WTC11 (cell line): ENCODE measurements at regions not wholly inside any gene's neighbourhood (a gene's known extent, or its start where the extent isn't known, plus 50 kb on each side); places are given as distances from the start of the nearest gene placed in this dataset.

Experiments used
- ATF3 ChIP-seq: sonication (generic); formaldehyde crosslinking; conservative IDR thresholded peaks from 2 replicates; pipeline ENCODE4 v1.8.1; 2022; ENCODE audit warnings: mild to moderate bottlenecking, missing genetic modification reagents
- CTCF ChIP-seq: fragments of 200-600 bp; IDR thresholded peaks from 2 replicates; pipeline ENCODE4 v1.8.0; 2022; ENCODE audit warnings: antibody characterized with exemption
- TP53 ChIP-seq: sonication (generic); formaldehyde crosslinking; IDR thresholded peaks from 2 replicates; pipeline ENCODE4 v1.8.1; 2023; ENCODE audit warnings: mild to moderate bottlenecking, missing genetic modification reagents
- TF ChIP-seq, protein P1 (sequence below): sonication (generic); formaldehyde crosslinking; IDR thresholded peaks from 2 replicates; pipeline ENCODE4 v1.8.0; 2022; ENCODE audit warnings: mild to moderate bottlenecking, missing genetic modification reagents

DNA sequence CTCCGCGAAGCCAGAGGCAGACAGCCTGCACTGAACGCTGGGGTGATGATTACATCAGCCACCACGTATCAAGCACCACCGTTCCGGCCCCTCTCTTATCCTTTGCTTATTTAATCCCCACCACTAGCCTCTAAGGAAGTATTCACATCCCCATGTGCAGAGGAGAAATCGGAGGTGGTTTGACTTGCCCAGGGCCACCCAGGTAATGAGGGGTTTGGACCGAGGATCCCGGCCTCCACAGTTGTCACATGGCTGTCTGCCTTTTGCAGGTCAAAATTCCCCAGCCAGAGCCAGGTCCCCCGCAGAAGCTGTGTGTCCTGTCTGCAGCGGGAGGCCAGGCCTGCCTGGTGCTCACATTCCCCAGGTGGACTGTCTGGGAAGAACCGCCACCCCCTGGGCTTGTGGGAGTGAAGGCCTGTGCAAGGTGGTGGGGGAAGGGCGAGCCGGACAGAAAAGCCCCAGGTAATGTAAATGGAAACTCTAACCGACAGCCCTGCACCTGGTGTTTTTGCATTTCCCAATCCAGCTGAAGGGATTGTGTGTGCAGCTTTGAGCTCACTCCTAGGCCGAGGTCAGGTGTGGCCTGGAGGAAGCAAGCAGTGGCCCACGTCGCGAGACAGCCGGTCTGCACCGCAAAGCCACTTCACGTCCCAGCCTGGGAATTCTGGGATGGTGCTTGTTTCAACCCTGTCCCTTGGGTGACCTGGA is 108.5 kb upstream of the ID2 start:
- TF ChIP-seq CTCF, result no peak
- TF ChIP-seq ATF3 (CRISPR knock-in tag), result no peak
- TF ChIP-seq, protein P1, sequence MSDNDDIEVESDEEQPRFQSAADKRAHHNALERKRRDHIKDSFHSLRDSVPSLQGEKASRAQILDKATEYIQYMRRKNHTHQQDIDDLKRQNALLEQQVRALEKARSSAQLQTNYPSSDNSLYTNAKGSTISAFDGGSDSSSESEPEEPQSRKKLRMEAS (CRISPR knock-in tag), result peak; percentile 64
- TF ChIP-seq TP53 (CRISPR knock-in tag), result no peak
